ENCODE measurements at regions not wholly inside any gene's neighbourhood (a gene's known extent, or its start where the extent isn't known, plus 50 kb on each side); places are given as distances from the start of the nearest gene placed in this dataset.

- Histone ChIP-seq H3K36me3 (replicated peaks in 1 of 2; ENCODE audit: control insufficient read depth in 1 of 2, insufficient read depth in 2 of 2, low read length in 2 of 2) (no peaks in the 10 kb centered on the region), H3K27me3 (ENCODE audit: control insufficient read depth in 2 of 2, insufficient read depth in 2 of 2, low read length in 2 of 2) (no peaks in the 10 kb centered on the region), H3K9me3 (replicated peaks in 1 of 2; ENCODE audit: control insufficient read depth in 1 of 2, insufficient read depth in 1 of 2, low read length in 2 of 2) (no peaks in the 10 kb centered on the region), H4K20me1 (ENCODE audit: insufficient read depth, low read length) (no peaks in the 10 kb centered on the region), H3K27ac (ENCODE audit: low read depth in 1 of 2, low read length in 2 of 2) (no peak overlapping the region), H3K79me2 (ENCODE audit: insufficient read depth, low read length) (no peaks in the 10 kb centered on the region), H3K4me1 (ENCODE audit: control insufficient read depth in 1 of 2, insufficient read depth in 2 of 2, low read length in 2 of 2) (no peaks in the 10 kb centered on the region), H3K9ac (ENCODE audit: insufficient read depth, low read length, poor library complexity, severe bottlenecking) (no peak overlapping the region), H2AFZ (ENCODE audit: insufficient read depth, low read depth, low read length, poor library complexity, severe bottlenecking) (no peak overlapping the region), H3K4me3 (replicated peaks in 1 of 3; ENCODE audit: low read depth in 2 of 3, low read length in 3 of 3) (no peak overlapping the region), H3K4me2 (replicated peaks; ENCODE audit: extremely low read depth, low read length, poor library complexity, severe bottlenecking) (no peak overlapping the region)
- DNase-seq = no peak
- Mint-ChIP-seq H3K36me3 (no peaks in the 10 kb centered on the region), H3K4me3 (no peak overlapping the region), H3K27me3 (ENCODE audit: low read depth in 3 of 3) (peaks cover 0 to 2% (median 0%) of the 10 kb centered on the region in 3 donors), H3K27ac (no peak overlapping the region), H3K4me1 (no peaks in the 10 kb centered on the region), H3K9me3 (peaks cover 0 to 5% (median 2%) of the 10 kb centered on the region in 7 donors)
- no CpG with 5 or more reads among the region's 3 CpGs for WGBS (ENCODE audit: insufficient coverage)
- TF ChIP-seq CTCF (IDR thresholded peaks at IDR 0.05) = no peak
- intact Hi-C loops (cut with micrococcal nuclease) = no loop called here
Observed at GRCh38 chr3:24845524-24846155, 351.0 kb upstream of the THRB start.

DNA sequence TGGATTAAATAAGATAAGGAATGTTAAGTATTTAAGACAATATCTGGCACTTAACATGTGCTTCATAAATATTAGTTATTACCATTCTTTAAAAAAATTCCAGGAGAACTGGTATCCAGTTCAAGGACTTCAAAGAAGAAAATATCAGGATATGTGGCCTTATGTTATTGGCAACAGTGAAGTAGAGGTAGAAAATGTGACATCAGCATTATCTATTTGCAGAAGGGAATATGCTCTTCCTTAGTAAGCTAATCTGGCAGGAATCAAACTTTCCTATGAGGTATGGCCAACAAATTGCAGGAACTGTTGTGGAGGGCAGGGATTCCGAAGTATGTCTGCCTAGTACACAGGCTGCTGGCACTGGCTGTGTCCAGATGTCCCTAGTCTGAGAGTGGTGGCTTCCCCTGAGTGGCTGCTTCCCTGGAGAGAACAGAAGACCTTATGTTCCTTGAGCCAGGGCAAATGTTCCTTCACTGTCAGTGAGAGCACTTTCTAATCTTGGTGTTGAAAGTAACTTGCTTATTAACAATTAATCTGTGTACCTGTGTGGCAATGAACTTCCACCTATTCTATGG lies 351.7 kb upstream of the THRB start:
- Histone ChIP-seq H3K4me2 (replicated peaks; ENCODE audit: extremely low read depth, low read length, poor library complexity, severe bottlenecking) (no peak overlapping the region), H3K36me3 (replicated peaks in 1 of 2; ENCODE audit: control insufficient read depth in 1 of 2, insufficient read depth in 2 of 2, low read length in 2 of 2) (no peaks in the 10 kb centered on the region), H4K20me1 (ENCODE audit: insufficient read depth, low read length) (no peaks in the 10 kb centered on the region), H3K9me3 (replicated peaks in 1 of 2; ENCODE audit: control insufficient read depth in 1 of 2, insufficient read depth in 1 of 2, low read length in 2 of 2) (no peaks in the 10 kb centered on the region), H3K9ac (ENCODE audit: insufficient read depth, low read length, poor library complexity, severe bottlenecking) (no peak overlapping the region), H2AFZ (ENCODE audit: insufficient read depth, low read depth, low read length, poor library complexity, severe bottlenecking) (no peak overlapping the region), H3K27me3 (ENCODE audit: control insufficient read depth in 2 of 2, insufficient read depth in 2 of 2, low read length in 2 of 2) (no peaks in the 10 kb centered on the region), H3K79me2 (ENCODE audit: insufficient read depth, low read length) (no peaks in the 10 kb centered on the region), H3K4me1 (ENCODE audit: control insufficient read depth in 1 of 2, insufficient read depth in 2 of 2, low read length in 2 of 2) (no peaks in the 10 kb centered on the region), H3K27ac (ENCODE audit: low read depth in 1 of 2, low read length in 2 of 2) (no peak overlapping the region), H3K4me3 (replicated peaks in 1 of 3; ENCODE audit: low read depth in 2 of 3, low read length in 3 of 3) (no peak overlapping the region)
- peaks cover 0 to 5% (median 2%) of the 10 kb centered on the region in 7 donors for H3K9me3 Mint-ChIP-seq
- DNase-seq = no peak
- 100% methylated on average over 1 of the region's 1 CpG for WGBS (ENCODE audit: insufficient coverage)
- TF ChIP-seq CTCF (IDR thresholded peaks at IDR 0.05) = no peak
- intact Hi-C loops (cut with micrococcal nuclease) = no loop called here
- no peaks in the 10 kb centered on the region for H3K36me3 Mint-ChIP-seq
- peak overlapping the region in 1 of 7 donors; percentile 8 for H3K27ac Mint-ChIP-seq
- H3K4me1 Mint-ChIP-seq = no peaks in the 10 kb centered on the region
- H3K4me3 Mint-ChIP-seq = no peak overlapping the region
- no peaks in the 10 kb centered on the region for H3K27me3 Mint-ChIP-seq (ENCODE audit: low read depth in 3 of 3)

All from CD14-positive monocyte (primary cell).